GM12892 (cell line): ENCODE measurements at regions not wholly inside any gene's neighbourhood (a gene's known extent, or its start where the extent isn't known, plus 50 kb on each side); places are given as distances from the start of the nearest gene placed in this dataset.

Experiments
- POLR2A ChIP-seq: IDR thresholded peaks from 2 replicates; pipeline ENCODE4 v1.6.1; 2011; ENCODE audit warnings: low read depth, low read length, control low read depth
- POLR2AphosphoS5 ChIP-seq: IDR thresholded peaks from 2 replicates; pipeline ENCODE4 v1.6.1; 2011; ENCODE audit warnings: low read depth, low read length, control low read depth

- TF ChIP-seq POLR2AphosphoS5 (no peak), POLR2A (no peak)
Observed at GRCh38 chr11:97895572-97895971, 1125.2 kb upstream of the CNTN5 start.
